D341Med (cell line): ENCODE measurements at regions not wholly inside any gene's neighbourhood (a gene's known extent, or its start where the extent isn't known, plus 50 kb on each side); places are given as distances from the start of the nearest gene placed in this dataset.

Source experiments
- DNase-seq: peaks from one replicate; pipeline ENCODE4 v3.0.0; 2012; ENCODE audit warnings: low spot score

DNA sequence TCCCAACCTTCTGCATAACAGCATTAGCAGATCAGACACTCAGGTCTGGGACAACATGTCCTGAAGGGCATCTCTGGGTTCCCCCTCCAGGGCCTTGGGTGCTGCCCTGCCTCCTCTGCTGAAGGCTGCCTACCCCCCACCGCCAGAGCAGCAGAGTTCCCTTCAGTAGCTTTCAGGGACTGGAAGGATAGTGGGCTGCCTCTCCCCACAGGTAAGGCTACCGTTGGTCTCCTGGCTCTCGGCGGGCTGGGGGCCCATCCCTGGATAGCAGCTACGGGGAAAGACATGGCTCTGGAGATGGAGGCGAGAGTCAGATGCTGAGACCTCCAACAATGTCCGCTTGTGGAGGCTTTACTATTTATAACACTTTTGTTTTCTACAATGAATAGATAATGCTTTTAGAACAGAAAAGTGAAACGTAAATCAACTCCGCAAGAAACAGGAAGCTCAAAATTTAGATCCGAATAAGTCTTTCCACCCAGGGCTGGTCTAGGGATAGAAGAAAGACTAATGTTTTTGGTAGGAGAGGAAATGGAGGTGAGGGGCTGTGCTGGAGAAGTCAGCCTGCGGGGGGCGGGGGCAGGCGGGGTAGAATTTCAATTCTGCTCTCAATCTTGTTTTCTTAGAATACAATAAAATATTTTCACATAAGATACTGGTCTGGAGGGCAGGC is 58.4 kb downstream of the ARL4C start:
- no peak for DNase-seq

DNA sequence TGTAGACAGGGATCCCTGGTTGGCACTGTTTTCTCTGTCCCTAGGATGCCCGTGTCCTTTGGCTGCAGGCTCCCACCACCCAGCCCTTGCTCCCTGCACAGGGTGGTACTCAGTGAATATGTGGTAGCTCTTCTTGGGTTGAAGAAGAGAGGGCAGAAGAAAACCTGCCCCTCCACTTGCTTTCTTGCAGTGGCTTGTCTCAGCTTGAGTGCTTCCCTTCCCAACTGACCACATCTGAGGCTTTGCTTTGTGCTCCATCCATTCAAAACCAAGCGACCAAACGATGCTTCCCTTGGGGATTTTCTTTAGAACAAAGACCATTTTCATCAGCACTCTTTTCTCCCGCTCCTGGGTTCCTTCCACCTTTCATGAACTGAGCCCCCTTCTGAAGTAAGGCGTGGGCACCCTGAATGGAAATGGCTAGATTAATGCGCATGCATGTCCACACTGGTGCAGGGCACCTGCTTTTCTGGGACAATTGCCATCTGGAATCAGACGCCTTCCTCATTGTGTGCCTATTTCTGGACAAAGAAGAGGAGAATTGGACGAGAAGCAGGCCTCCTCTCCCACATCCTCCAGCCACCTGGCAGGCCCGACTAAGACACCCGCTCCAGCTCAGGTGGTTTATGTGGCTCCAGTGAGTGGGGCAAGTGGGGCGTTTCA is 59.1 kb downstream of the ARL4C start:
- DNase-seq: no peak

DNA sequence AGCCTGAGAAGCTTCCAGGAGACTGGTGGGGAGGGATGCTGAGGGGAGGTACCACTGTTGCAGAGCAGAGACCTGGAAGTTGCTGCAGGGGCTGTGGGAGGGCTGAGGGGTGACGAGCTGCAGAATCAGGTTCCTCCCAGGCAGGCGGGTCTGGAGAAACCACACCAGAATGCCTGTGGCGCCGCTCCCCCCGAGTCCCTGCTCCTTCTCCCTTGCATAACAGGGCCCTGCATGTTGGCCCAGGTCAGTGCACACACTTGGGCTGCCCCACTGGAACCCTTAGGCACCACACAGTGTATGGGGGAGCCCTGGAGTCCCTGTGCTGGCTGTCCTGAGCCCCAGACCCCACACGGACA is 60.4 kb downstream of the ARL4C start:
- no peak for DNase-seq

- DNase-seq: no peak
Measured at GRCh38 chr2:234435836-234436481, 60.9 kb downstream of the ARL4C start.

- no peak for DNase-seq
Measured at GRCh38 chr2:234433201-234433600, 63.7 kb downstream of the ARL4C start.

GRCh38 chr2:234430871-234431270 is 66.0 kb downstream of the ARL4C start:
- no peak for DNase-seq

DNA sequence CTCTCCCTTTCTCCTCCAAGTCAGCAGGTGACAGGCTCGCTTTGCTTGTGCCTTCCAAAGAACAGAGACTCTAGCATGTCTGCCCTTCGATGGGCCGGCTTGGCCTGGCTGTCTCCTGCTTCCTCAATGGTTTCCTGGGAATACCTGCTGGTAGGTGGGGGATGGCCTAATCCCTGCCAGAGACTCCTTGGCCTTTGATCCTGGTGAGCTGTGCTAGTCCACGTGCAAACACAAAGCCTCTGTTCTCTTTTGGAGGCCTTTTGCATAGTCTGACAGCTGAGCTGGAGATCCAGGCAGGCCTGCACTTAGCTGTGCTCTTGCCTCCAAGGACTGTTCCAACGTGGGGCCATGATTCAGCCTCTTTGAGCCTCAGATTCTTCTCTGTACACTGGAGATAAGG is 67.6 kb downstream of the ARL4C start:
- no peak for DNase-seq

GRCh38 chr2:234427081-234428061 is 69.5 kb downstream of the ARL4C start:
- DNase-seq: no peak

- DNase-seq: no peak
Measured at GRCh38 chr2:234426616-234427015, 70.3 kb downstream of the ARL4C start.

- DNase-seq: no peak
Measured at GRCh38 chr2:234425639-234426603, 71.0 kb downstream of the ARL4C start.

GRCh38 chr2:234423884-234424283 is 73.0 kb downstream of the ARL4C start:
- no peak for DNase-seq

DNA sequence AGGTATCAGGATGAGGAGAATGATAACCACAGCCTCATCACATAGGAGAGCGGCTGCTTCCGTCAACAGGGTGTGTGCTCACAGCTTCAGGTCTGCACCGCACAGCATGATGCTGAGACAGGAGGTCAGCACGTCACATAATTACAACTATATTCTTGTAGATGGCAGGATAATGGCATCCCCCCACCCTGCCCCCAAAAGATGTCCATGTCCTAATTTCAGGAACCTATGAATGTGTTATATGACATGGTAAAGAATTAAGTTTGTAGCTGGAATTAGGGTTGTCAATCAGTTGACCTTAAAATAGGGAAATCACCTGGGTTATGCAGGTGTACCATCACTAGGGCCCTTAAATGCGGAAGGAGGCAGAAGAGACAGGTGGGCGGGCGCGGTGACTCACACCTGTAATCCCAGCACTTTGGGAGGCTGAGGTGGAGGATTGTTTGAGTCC is 73.9 kb downstream of the ARL4C start:
- DNase-seq: no peak

- no peak for DNase-seq
Measured at GRCh38 chr2:234422273-234422732, 74.6 kb downstream of the ARL4C start.

DNA sequence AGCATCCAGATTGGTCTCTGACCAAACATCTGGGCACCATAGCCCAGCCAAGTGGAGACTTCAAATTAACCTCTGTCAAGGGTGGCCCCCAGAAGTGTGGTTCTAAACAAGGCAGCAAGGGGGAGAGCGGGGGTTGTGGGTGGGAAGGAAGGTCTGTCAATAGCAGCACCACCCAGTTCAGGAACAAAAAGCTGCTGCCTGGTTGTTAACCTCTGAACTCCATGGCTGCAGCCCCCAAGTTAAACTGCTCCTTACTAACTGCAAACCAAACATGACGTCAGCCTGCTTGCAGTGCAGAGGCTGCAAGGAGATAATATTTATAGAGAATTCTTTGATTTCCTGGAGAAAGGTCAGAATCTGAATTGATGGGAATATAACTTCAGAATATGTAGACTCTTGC is 76.5 kb downstream of the ARL4C start:
- no peak for DNase-seq

DNA sequence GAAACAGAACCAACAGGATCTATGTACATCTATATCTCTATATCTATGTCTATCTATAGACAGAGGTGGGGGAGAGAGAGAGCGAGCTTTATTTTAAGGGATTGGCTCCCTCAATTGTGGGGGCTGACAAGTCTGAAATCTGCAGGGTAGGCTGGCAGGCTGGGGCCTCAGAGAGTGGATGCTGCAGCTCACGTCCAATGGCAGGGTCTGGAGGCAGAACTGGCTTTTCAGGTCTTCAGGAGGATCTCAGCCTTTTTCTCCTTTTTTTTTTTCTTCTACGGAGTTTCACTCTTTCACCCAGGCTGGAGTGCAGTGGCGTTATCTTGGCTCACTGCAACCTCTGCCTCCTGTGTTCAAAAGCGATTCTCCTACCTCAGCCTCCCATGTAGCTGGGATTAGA is 77.2 kb downstream of the ARL4C start:
- DNase-seq: no peak

GRCh38 chr2:234415706-234416105 is 81.2 kb downstream of the ARL4C start:
- DNase-seq: no peak

GRCh38 chr2:234414596-234414995 is 82.3 kb downstream of the ARL4C start:
- DNase-seq: no peak

DNA sequence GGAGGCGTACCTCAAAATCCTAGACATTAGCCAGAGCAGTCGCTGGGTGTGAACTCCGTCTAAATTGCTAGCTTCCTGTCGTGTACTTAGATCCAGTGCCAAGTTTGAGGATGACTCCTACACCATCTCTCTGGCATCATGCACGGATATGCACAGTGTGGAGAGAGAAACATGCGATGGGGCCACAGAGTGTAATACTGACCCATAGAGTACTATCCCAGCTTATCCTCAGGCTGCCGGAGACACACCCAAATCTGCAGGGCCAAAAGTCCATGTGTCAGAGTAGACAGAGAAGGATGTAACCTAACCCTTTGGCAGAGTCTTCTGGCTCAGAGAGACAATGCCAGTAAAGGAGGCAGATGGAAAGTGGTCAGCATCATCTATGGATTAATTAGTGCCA is 84.2 kb downstream of the ARL4C start:
- DNase-seq: no peak

DNA sequence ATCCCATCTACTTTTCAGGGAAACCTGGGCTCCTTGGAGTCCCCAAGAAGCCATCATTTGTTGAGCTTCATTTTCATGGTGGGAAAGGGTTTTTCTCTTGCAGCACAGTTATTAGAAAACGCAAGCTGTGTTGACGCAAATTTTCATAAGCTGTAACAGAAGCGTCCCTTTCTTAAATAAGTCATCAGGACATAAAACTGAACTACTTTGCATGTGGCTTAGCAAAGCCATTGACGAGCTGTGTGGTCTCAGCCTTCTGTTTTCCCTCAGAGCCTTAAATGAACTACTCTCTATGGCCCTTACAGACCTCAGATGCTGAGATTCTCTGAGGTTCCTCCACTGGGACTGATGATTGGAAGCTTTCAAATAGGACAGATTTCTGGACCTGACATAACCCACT is 85.1 kb downstream of the ARL4C start:
- DNase-seq: no peak

DNA sequence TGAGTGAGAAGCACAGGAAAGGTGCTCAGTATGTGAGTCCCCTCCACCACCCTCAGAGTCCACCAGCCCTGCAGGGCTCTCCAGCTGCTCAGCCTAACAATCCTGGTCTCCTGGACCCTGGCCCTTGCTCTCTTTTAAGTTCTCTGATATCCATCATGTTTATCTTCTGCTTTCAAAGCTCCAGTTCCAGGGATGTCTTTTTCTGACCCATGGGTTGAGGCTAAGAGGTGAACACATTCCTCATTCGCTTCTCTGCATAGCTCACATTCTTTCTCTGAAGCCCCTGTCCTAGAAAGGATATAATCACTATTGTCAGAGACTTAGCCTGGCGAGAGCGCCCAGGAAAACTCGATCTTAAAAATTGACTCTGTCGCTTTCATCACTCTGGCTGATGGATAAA is 86.4 kb downstream of the ARL4C start:
- DNase-seq: no peak

GRCh38 chr2:234409590-234409989 is 87.3 kb downstream of the ARL4C start:
- DNase-seq: no peak
